ENCODE measurements at regions not wholly inside any gene's neighbourhood (a gene's known extent, or its start where the extent isn't known, plus 50 kb on each side); places are given as distances from the start of the nearest gene placed in this dataset.

DNA sequence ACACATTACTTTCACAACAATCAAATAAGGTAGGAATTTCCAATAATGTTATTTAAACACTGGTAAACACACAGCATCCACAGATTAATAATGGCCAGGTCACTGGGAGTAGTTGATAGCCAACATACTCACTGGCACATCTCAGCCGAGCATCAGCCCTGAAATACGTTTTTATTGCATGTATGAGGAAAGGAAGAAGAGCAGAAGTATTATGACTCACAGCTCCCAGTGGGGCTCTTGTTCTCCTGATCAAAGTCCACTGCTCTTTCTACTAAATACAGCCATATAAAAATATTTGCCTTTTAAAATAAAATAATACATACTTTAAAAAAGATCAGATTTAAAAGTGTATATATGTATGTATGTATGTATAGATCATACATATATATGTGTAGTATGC lies 999.6 kb downstream of the SUCLG1 start:
- Histone ChIP-seq H3K79me1 (ENCODE audit: low read length) (no peaks in the 10 kb centered on the region), H3K4me1 (ENCODE audit: control insufficient read depth, low read depth, low read length) (no peaks in the 10 kb centered on the region), H3K4me3 (ENCODE audit: low read length) (no peak overlapping the region), H2BK15ac (replicated peaks; ENCODE audit: low read depth) (no peak overlapping the region), H3K36me3 (ENCODE audit: control insufficient read depth, insufficient read depth, low read length) (no peaks in the 10 kb centered on the region), H3K4me2 (ENCODE audit: low read length) (no peak overlapping the region), H2BK120ac (ENCODE audit: low read depth, low read length) (no peak overlapping the region), H3K18ac (ENCODE audit: low read length) (no peak overlapping the region), H3K4ac (ENCODE audit: low read depth, low read length) (no peak overlapping the region), H2AK5ac (ENCODE audit: low read length) (no peak overlapping the region), H3K9ac (ENCODE audit: low read length) (no peak overlapping the region), H2BK5ac (ENCODE audit: low read length) (no peak overlapping the region), H3K79me2 (ENCODE audit: control insufficient read depth, insufficient read depth, low read length) (no peaks in the 10 kb centered on the region), H3K27ac (ENCODE audit: low read depth, low read length) (no peak overlapping the region), H4K8ac (ENCODE audit: low read depth, low read length) (no peak overlapping the region), H3K23ac (ENCODE audit: low read length) (no peak overlapping the region), H3K56ac (ENCODE audit: low read length) (no peak overlapping the region), H3K27me3 (ENCODE audit: insufficient read depth, low read length, poor library complexity) (no peaks in the 10 kb centered on the region), H4K5ac (ENCODE audit: low read length) (no peak overlapping the region)
- no peak for DNase-seq
- no CpG with 5 or more reads among the region's 2 CpGs for WGBS (ENCODE audit: extremely low coverage, insufficient coverage, low lambda C conversion rate)

GRCh38 chr2:83435989-83436388 lies 1023.1 kb downstream of the SUCLG1 start:
- Histone ChIP-seq H3K18ac (ENCODE audit: low read length) (no peak overlapping the region), H2BK15ac (replicated peaks; ENCODE audit: low read depth) (no peak overlapping the region), H3K79me2 (ENCODE audit: control insufficient read depth, insufficient read depth, low read length) (no peaks in the 10 kb centered on the region), H2BK120ac (ENCODE audit: low read depth, low read length) (no peak overlapping the region), H3K4me1 (ENCODE audit: control insufficient read depth, low read depth, low read length) (no peaks in the 10 kb centered on the region), H3K27me3 (ENCODE audit: insufficient read depth, low read length, poor library complexity) (no peaks in the 10 kb centered on the region), H3K56ac (ENCODE audit: low read length) (no peak overlapping the region), H3K4ac (ENCODE audit: low read depth, low read length) (no peak overlapping the region), H3K4me2 (ENCODE audit: low read length) (no peak overlapping the region), H3K79me1 (ENCODE audit: low read length) (no peaks in the 10 kb centered on the region), H3K36me3 (ENCODE audit: control insufficient read depth, insufficient read depth, low read length) (no peaks in the 10 kb centered on the region), H3K27ac (ENCODE audit: low read depth, low read length) (no peak overlapping the region), H3K23ac (ENCODE audit: low read length) (no peak overlapping the region), H4K8ac (ENCODE audit: low read depth, low read length) (no peak overlapping the region), H4K5ac (ENCODE audit: low read length) (no peak overlapping the region), H3K9ac (ENCODE audit: low read length) (no peak overlapping the region), H2BK5ac (ENCODE audit: low read length) (no peak overlapping the region), H2AK5ac (ENCODE audit: low read length) (no peak overlapping the region), H3K4me3 (ENCODE audit: low read length) (no peak overlapping the region)
- no CpG with 5 or more reads among the region's 2 CpGs for WGBS (ENCODE audit: extremely low coverage, insufficient coverage, low lambda C conversion rate)
- no peak for DNase-seq

- Histone ChIP-seq H3K9ac (ENCODE audit: low read length) (no peak overlapping the region), H3K23ac (ENCODE audit: low read length) (no peak overlapping the region), H3K79me1 (ENCODE audit: low read length) (no peaks in the 10 kb centered on the region), H3K27me3 (ENCODE audit: insufficient read depth, low read length, poor library complexity) (no peaks in the 10 kb centered on the region), H3K4me2 (ENCODE audit: low read length) (no peak overlapping the region), H2AK5ac (ENCODE audit: low read length) (no peak overlapping the region), H3K36me3 (ENCODE audit: control insufficient read depth, insufficient read depth, low read length) (no peaks in the 10 kb centered on the region), H4K8ac (ENCODE audit: low read depth, low read length) (no peak overlapping the region), H2BK120ac (ENCODE audit: low read depth, low read length) (no peak overlapping the region), H3K18ac (ENCODE audit: low read length) (no peak overlapping the region), H3K4me3 (ENCODE audit: low read length) (no peak overlapping the region), H2BK5ac (ENCODE audit: low read length) (no peak overlapping the region), H3K56ac (ENCODE audit: low read length) (no peak overlapping the region), H2BK15ac (replicated peaks; ENCODE audit: low read depth) (no peak overlapping the region), H3K79me2 (ENCODE audit: control insufficient read depth, insufficient read depth, low read length) (no peaks in the 10 kb centered on the region), H3K4me1 (ENCODE audit: control insufficient read depth, low read depth, low read length) (no peaks in the 10 kb centered on the region), H3K4ac (ENCODE audit: low read depth, low read length) (no peak overlapping the region), H4K5ac (ENCODE audit: low read length) (no peak overlapping the region), H3K27ac (ENCODE audit: low read depth, low read length) (no peak overlapping the region)
- DNase-seq = no peak
- no CpG with 5 or more reads among the region's 1 CpG for WGBS (ENCODE audit: extremely low coverage, insufficient coverage, low lambda C conversion rate)
Measured at GRCh38 chr2:83420993-83421392, 1038.1 kb downstream of the SUCLG1 start.

DNA sequence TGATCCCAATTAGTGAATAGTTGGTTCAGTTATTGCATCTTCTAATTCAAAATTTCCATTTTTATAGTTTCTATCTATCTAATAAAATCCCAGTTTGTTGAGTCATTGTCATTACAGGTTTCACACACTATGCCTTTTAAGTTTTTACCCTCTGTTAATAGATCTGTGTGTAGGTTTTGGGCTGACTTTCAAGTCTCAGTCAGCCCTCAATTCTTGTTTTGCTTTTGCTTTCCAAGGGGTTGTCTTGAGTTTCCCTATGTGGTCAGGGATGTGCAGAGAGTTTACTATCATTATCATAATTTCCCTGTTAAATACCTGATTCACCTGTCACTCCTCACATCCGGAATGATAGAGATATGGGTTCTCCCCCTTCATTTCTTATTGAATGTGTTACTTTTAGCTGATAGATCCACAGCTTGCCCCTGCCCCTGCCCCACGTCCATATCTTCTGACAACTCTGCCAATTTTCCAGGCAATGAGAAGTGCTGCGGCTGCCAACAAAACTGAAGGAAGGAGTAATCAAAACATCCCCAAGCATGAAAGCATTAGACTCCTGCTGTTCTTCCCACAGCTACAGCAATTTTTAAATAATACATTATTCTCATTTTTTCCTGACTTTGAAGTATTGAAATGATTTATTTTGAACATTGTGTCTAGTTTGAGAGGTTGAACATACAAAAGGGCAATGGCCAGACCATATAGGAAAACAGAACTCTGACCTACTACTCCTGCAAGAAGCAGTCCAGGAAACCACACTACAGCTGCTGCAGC lies 1064.8 kb downstream of the SUCLG1 start:
- Histone ChIP-seq H3K4me2 (ENCODE audit: low read length) (no peak overlapping the region), H3K79me2 (ENCODE audit: control insufficient read depth, insufficient read depth, low read length) (no peaks in the 10 kb centered on the region), H4K5ac (ENCODE audit: low read length) (no peak overlapping the region), H3K4me1 (ENCODE audit: control insufficient read depth, low read depth, low read length) (no peaks in the 10 kb centered on the region), H3K18ac (ENCODE audit: low read length) (no peak overlapping the region), H2BK5ac (ENCODE audit: low read length) (no peak overlapping the region), H3K56ac (ENCODE audit: low read length) (no peak overlapping the region), H3K4me3 (ENCODE audit: low read length) (no peak overlapping the region), H3K36me3 (ENCODE audit: control insufficient read depth, insufficient read depth, low read length) (no peaks in the 10 kb centered on the region), H3K9ac (ENCODE audit: low read length) (no peak overlapping the region), H3K27me3 (ENCODE audit: insufficient read depth, low read length, poor library complexity) (no peaks in the 10 kb centered on the region), H2BK15ac (replicated peaks; ENCODE audit: low read depth) (no peak overlapping the region), H4K8ac (ENCODE audit: low read depth, low read length) (no peak overlapping the region), H2AK5ac (ENCODE audit: low read length) (no peak overlapping the region), H3K23ac (ENCODE audit: low read length) (no peak overlapping the region), H3K4ac (ENCODE audit: low read depth, low read length) (no peak overlapping the region), H3K79me1 (ENCODE audit: low read length) (no peaks in the 10 kb centered on the region), H3K27ac (ENCODE audit: low read depth, low read length) (no peak overlapping the region), H2BK120ac (ENCODE audit: low read depth, low read length) (no peak overlapping the region)
- no CpG with 5 or more reads among the region's 3 CpGs for WGBS (ENCODE audit: extremely low coverage, insufficient coverage, low lambda C conversion rate)
- no peak for DNase-seq

DNA sequence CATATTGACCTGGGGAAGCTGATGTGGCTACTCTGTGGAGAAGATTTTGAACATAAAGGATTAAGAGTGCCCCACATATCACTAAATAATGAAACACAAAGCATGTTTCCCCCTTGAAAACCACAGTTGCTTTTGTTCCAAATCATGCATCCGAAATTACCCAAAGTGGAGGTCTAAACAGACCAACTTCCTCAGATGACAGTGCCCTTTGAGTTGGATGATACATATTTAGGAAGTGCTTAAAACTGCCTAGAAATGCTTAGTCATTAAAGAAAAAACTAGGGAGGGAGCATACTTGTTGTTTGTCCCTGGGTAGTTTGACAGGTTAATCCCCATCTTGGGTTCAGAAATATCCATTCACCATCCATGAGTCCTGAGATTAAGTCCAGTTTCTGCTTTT lies 1070.3 kb downstream of the SUCLG1 start:
- H3K4me2 ChIP-seq (ENCODE audit: low read length) = no peak overlapping the region
- H4K8ac ChIP-seq (ENCODE audit: low read depth, low read length) = no peak overlapping the region
- no peak overlapping the region for H3K18ac ChIP-seq (ENCODE audit: low read length)
- no peak overlapping the region for H3K4ac ChIP-seq (ENCODE audit: low read depth, low read length)
- H3K27ac ChIP-seq (ENCODE audit: low read depth, low read length) = no peak overlapping the region
- DNase-seq = no peak
- H2BK15ac ChIP-seq (replicated peaks; ENCODE audit: low read depth) = no peak overlapping the region
- H3K36me3 ChIP-seq (ENCODE audit: control insufficient read depth, insufficient read depth, low read length) = no peaks in the 10 kb centered on the region
- no peaks in the 10 kb centered on the region for H3K27me3 ChIP-seq (ENCODE audit: insufficient read depth, low read length, poor library complexity)
- no peak overlapping the region for H4K5ac ChIP-seq (ENCODE audit: low read length)
- no peak overlapping the region for H3K56ac ChIP-seq (ENCODE audit: low read length)
- no peak overlapping the region for H3K4me3 ChIP-seq (ENCODE audit: low read length)
- no peak overlapping the region for H2AK5ac ChIP-seq (ENCODE audit: low read length)
- no peaks in the 10 kb centered on the region for H3K79me1 ChIP-seq (ENCODE audit: low read length)
- H3K79me2 ChIP-seq (ENCODE audit: control insufficient read depth, insufficient read depth, low read length) = no peaks in the 10 kb centered on the region
- no CpG with 5 or more reads among the region's 1 CpG for WGBS (ENCODE audit: extremely low coverage, insufficient coverage, low lambda C conversion rate)
- no peak overlapping the region for H2BK120ac ChIP-seq (ENCODE audit: low read depth, low read length)
- H3K9ac ChIP-seq (ENCODE audit: low read length) = no peak overlapping the region
- no peak overlapping the region for H3K23ac ChIP-seq (ENCODE audit: low read length)
- H2BK5ac ChIP-seq (ENCODE audit: low read length) = no peak overlapping the region
- no peaks in the 10 kb centered on the region for H3K4me1 ChIP-seq (ENCODE audit: control insufficient read depth, low read depth, low read length)

DNA sequence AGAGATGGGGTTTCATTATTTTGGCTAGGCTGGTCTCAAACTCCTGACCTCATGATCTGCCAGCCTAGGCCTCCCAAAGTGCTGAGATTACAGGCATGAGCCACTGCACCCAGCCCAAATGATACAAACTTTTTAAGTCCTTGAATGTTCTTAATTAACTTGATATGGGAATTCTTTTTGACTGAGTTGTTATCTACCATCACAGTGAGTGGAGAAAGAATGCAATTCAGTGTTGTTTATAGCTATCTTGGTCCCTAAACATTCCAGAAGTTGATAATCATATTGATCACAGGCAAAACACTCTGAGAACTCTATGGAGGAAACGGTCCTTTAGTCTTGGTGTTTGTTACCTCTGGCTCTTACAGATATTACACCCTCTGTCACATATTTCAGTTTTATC lies 1072.5 kb downstream of the SUCLG1 start:
- Histone ChIP-seq H3K18ac (ENCODE audit: low read length) (no peak overlapping the region), H3K23ac (ENCODE audit: low read length) (no peak overlapping the region), H3K56ac (ENCODE audit: low read length) (no peak overlapping the region), H2BK120ac (ENCODE audit: low read depth, low read length) (no peak overlapping the region), H3K4me2 (ENCODE audit: low read length) (no peak overlapping the region), H4K8ac (ENCODE audit: low read depth, low read length) (no peak overlapping the region), H2BK5ac (ENCODE audit: low read length) (no peak overlapping the region), H3K27me3 (ENCODE audit: insufficient read depth, low read length, poor library complexity) (no peaks in the 10 kb centered on the region), H3K9ac (ENCODE audit: low read length) (no peak overlapping the region), H3K4me1 (ENCODE audit: control insufficient read depth, low read depth, low read length) (no peaks in the 10 kb centered on the region), H3K4ac (ENCODE audit: low read depth, low read length) (no peak overlapping the region), H2AK5ac (ENCODE audit: low read length) (no peak overlapping the region), H4K5ac (ENCODE audit: low read length) (no peak overlapping the region), H2BK15ac (replicated peaks; ENCODE audit: low read depth) (no peak overlapping the region), H3K79me2 (ENCODE audit: control insufficient read depth, insufficient read depth, low read length) (no peaks in the 10 kb centered on the region), H3K27ac (ENCODE audit: low read depth, low read length) (no peak overlapping the region), H3K36me3 (ENCODE audit: control insufficient read depth, insufficient read depth, low read length) (no peaks in the 10 kb centered on the region), H3K79me1 (ENCODE audit: low read length) (no peaks in the 10 kb centered on the region), H3K4me3 (ENCODE audit: low read length) (no peak overlapping the region)
- DNase-seq = peak; percentile 1
- WGBS (ENCODE audit: extremely low coverage, insufficient coverage, low lambda C conversion rate) = no CpG with 5 or more reads among the region's 1 CpG

All from mesendoderm (in vitro differentiated cells).